NCI-H82 (cell line): ENCODE measurements at regions not wholly inside any gene's neighbourhood (a gene's known extent, or its start where the extent isn't known, plus 50 kb on each side); places are given as distances from the start of the nearest gene placed in this dataset.
A peak's percentile ranks its signal among the peaks of the same experiment; 100 is the strongest.

Source experiments
- DNase-seq: peaks from one replicate; lab custom pipeline; 2025; lab: John Stamatoyannopoulos, UW

DNA sequence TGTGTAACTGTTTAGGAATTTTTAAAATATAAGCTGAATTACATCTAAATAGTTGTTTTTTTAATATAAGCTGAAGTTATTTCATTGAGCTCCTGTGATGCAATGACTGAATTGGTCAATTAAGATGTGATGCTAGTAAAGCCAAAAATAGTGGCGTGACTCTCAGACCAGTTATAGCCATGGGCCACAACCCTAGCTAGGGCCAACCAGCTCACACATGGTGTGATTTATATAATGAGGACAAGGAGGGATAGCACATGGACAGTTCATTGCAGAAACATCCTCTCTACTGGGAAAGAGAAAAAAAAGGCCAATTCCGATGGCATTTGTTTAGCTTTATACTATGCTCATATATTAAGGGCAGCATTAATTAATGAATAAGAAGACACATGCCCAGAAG is 119.3 kb upstream of the PROX1 start:
- no peak for DNase-seq

DNA sequence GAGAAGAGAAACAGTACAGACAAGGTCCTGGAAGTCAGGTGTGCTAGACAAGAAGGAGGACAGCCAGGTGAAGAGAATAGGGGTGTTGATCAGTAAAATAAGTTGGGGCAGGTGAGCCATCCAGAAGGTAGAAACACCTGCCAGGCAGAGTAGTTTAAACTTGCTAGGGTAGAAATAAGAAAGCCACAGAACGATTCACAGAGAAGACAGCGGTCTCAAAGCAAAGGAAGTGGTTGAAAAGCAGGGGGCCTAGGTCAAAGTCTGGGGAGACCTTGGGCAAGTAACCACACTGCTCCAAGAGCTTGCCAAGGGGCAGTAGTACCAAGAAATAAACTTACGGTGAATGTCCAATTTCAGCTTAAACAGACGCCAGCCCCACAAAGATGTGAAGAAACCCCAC is 116.6 kb upstream of the PROX1 start:
- no peak for DNase-seq

- DNase-seq: no peak
These were observed 113.0 kb upstream of the PROX1 start for GRCh38 chr1:213874789-213875188.

DNA sequence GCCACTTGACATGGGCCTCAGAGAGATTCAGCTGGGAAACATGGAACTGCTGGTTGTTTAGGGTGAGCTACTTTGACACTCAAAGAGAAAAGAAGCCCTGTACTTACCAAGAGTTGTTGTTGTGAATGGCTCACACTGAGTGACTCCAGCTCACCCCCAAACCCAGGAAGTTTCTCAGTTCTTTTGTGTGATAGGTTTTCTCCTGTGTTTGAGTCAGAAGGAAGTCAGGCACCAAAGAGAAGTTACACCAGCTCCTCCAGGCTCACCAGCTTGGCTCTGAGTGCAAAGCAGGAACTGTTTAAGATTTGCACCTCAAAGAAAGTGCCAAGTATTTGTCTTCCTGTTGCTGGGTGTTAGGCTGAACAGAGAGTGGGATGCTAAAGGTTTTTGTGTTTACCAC is 111.2 kb upstream of the PROX1 start:
- no peak for DNase-seq

DNA sequence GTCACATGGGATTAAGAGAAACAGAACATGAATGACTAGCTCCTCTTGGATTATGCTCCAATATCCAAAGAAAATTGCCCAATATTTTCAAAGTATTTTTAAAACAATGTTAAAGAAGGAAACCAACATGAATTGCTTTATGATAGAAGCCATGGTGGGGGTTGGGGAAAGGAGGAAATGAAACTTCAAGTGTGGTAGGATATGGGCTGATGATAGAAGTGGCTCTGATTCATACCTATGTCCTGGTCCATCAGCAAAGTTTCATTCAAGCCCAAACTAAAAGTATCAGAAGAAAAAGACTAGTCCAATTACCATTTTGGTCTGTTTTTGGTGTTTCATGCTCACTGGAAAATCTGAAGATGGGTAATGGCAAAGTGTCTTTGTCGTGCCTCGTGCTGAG is 104.2 kb upstream of the PROX1 start:
- DNase-seq: no peak

DNA sequence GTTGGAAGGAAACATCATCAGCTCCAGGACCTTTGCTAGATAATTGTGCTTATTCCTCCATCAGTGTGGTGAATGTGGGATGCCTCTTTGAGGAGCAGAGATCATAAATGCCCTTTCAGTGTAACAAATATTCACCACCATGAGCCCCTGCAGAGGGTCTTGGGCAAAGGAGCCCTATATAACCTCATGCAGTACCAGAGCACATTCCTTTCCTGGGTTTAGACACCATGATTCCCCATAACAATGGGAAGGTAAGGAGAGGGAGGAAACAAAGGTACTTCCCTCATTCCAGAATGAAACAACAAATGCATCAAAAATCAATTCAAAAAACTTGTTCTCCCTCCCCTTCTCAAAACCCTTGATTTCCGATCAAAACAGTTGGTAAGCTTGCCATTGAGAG is 103.4 kb upstream of the PROX1 start:
- no peak for DNase-seq

DNA sequence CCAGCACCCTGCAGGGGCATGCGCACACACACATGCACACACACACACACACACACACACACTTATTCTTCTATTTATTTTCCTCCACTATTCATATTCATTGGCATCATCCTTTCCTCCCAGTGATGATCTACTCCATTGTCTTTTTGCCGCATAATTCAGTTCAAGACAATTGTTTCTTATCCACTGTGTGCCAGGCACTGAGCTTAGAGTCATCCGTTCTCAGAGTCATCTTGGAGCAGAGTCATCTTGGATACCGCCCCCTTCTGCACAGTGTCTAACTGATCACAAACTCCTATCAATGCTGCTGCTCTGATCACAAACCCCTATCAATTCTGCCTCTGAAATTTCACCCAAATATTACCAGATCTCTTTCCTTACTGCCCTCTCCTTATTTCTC is 102.8 kb upstream of the PROX1 start:
- no peak for DNase-seq

GRCh38 chr1:213887842-213888241 is 99.9 kb upstream of the PROX1 start:
- no peak for DNase-seq

DNA sequence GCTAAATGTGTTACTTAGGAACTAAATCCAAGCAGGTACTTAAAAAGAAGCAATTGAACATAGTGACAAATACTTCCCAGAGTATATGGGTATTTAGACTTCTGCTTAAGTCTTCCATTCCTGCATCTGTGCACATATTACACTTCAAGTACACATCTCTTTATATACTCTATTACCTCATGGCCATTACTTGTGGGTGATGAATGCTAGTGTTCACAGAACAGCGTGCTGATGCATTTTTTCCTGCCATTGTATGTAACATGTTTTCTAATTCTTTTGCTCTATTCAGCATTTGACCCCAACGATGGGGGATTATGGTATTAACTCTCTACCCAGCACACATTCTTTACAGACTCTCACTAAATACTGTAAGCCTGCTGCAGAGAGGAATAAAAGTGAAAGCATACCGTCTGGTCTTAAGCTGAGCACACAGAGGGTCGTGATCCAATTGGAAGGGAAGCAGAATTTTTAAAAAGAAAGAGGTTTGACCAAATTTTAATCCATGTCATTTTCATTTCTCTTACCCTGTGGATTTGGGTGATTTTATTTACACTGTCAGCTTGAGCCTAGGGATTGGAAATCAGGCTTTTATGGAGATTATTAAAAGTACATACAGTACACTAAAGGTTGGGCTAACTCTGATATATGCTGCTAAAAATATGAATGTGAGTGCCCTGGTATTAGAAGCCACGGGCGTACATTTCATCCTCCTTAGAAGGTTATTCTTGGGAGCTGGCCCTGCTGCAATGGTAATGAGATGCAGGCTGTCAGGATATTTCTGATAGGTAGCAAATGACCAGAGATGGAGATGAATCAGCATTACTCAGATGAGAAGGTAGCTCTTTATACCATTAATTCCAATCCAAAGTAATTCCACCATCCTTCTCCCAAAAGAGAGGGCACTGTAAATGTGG is 95.5 kb upstream of the PROX1 start:
- DNase-seq: peak; percentile 88

GRCh38 chr1:213898684-213899083 is 89.1 kb upstream of the PROX1 start:
- no peak for DNase-seq

- DNase-seq: no peak
These were observed 88.4 kb upstream of the PROX1 start for GRCh38 chr1:213899413-213899812.

DNA sequence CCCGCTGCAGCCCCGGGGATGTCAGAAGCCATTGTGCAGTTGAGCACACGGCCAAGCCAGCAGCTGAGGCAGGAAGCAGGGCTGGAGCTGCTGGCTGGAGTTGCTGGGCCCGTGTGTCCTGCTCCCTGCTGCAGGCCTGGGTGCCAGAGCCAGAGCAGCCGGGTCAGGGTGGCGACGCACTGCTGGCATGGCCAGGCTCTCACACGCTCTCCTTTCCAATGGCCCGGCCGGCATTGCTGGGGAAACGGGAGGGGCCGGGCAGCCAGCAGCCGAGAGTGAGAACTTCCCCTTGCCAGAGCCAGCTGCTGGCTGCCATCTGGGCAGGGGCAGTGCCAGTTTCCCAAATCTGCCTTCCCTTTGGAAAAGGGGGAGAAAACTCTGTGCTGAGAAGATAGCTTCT is 82.4 kb upstream of the PROX1 start:
- no peak for DNase-seq

DNA sequence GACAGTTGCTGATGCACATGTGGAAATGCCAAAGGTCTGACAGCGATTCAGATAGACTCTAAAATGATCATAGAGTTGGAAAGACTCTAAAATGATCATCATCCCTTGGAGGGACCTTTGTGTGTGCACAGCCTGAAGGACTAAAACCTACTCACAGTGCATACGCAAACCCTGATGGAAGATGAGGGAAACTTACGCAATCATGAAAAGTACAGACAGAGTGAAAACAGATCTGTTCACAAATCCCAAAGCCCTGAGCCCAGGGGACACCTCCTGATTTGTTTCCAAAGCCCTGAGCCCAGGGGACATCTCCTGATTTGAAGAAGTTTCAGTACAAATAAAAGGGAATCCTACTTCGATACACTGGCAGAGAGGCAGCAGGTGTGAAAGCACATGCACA is 79.3 kb upstream of the PROX1 start:
- no peak for DNase-seq

GRCh38 chr1:213914392-213914791 is 73.4 kb upstream of the PROX1 start:
- peak; percentile 20 for DNase-seq

DNA sequence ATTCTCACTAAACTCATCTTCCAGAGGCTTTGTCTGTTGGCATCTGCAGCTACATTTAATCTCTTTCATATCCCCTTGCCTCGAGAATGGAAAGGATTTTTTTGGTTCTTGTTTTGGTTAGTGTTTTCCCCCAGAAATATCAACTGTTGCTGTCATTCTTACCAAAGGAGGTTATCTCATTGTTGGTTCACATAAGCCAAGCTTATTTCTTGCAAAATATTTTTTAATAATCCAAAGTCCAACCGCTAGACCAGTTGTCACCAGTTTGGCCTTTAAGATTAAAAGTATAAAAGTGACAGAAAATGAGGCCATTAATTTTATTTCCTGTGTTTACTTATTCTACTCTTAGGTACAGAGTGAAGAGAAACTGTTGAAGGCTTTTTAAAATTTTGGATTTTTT is 66.5 kb upstream of the PROX1 start:
- no peak for DNase-seq

- no peak for DNase-seq
These were observed 66.1 kb upstream of the PROX1 start for GRCh38 chr1:213921712-213922111.

- DNase-seq: no peak
These were observed 62.1 kb upstream of the PROX1 start for GRCh38 chr1:213925531-213926182.

- DNase-seq: no peak
These were observed 59.9 kb upstream of the PROX1 start for GRCh38 chr1:213927846-213928245.

DNA sequence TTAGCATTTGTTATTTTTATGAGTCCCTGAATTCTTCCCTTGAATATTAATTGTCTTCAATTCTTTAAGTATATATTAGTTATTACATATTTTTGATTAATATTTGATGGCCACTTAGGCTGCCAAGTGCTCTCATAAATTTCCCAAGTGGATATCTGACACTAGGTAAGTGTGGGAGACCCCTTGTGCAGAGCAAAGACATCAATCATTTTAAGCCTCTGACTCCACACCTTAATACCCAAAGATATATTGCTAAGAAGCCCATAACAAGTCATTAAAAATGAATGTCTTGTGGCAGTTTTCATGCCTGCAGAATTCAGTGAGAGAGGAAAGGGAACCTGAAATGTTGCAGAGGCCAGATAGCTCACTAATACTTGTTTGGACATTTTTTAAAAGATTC is 58.4 kb upstream of the PROX1 start:
- DNase-seq: no peak

DNA sequence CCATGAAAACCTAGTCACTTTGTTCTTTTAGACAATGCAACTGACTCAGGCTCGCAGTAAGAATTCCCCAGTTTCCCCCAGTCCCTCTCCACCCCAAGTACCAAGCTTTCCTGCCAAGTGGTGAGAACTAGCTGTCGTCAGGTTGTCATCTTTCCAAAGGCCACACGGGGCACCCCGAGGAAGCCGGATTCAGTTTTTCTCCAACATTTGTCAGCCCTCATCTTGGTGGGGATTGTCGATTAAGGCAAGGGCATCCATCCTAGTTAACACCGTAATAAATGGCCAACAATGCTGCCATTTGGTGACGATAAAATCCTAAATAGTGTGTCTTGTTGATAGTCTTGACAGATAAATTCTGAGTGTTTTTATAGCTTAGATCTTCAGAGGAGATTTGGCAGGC is 55.9 kb upstream of the PROX1 start:
- peak; percentile 51 for DNase-seq

- no peak for DNase-seq
These were observed 54.4 kb upstream of the PROX1 start for GRCh38 chr1:213933336-213933735.

DNA sequence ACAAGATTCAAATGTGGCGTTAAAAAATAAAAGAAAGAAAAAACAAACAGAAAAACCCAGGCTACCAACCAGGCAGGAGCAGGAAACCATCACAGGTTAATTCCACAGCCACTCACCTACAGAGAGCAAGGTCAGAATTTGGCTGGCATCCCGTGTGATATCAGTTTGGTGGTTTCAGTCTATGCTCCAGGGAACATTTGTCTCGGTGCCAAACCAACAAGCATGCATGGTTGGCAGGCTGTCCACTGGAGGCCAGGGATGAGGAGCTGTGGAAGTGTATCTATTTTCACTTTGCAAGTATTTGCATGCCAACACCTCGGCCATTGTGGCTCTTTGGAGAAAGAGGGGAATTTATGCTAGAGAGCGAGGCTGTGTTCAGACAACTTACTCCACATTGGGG is 53.1 kb upstream of the PROX1 start:
- no peak for DNase-seq

- DNase-seq: no peak
These were observed 51.2 kb upstream of the PROX1 start for GRCh38 chr1:213936571-213936970.
